Trophoblast cell (in vitro differentiated cells and primary cell): ENCODE measurements at regions not wholly inside any gene's neighbourhood (a gene's known extent, or its start where the extent isn't known, plus 50 kb on each side); places are given as distances from the start of the nearest gene placed in this dataset.

Experiments used
- DNase-seq, 2 donors: peaks; one replicate each; pipeline ENCODE4 v3.0.0-alpha.2; 2016
- H2AFZ ChIP-seq: 2 replicates; pipeline ENCODE4 v1.6.1; 2013; ENCODE audit warnings: low read length, moderate library complexity, mild to moderate bottlenecking; ENCODE audit not compliant: insufficient read depth, poor library complexity
- H2AK5ac ChIP-seq: 2 replicates; pipeline ENCODE4 v1.6.1; 2013; ENCODE audit warnings: mild to moderate bottlenecking, low read length
- H2BK120ac ChIP-seq: 2 replicates; pipeline ENCODE4 v1.6.1; 2013; ENCODE audit warnings: low read length, mild to moderate bottlenecking, moderate library complexity; ENCODE audit not compliant: insufficient read depth, poor library complexity
- H2BK12ac ChIP-seq: 2 replicates; pipeline ENCODE4 v1.6.1; 2013; ENCODE audit warnings: mild to moderate bottlenecking, low read length, moderate library complexity
- H2BK5ac ChIP-seq: 2 replicates; pipeline ENCODE4 v1.6.1; 2013; ENCODE audit warnings: low read length, low read depth, moderate library complexity, mild to moderate bottlenecking; ENCODE audit not compliant: poor library complexity
- H3K14ac ChIP-seq: 2 replicates; pipeline ENCODE4 v1.6.1; 2013; ENCODE audit warnings: mild to moderate bottlenecking, low read length
- H3K18ac ChIP-seq: 2 replicates; pipeline ENCODE4 v1.6.1; 2013; ENCODE audit warnings: mild to moderate bottlenecking, low read length
- H3K23ac ChIP-seq: 2 replicates; pipeline ENCODE4 v1.6.1; 2013; ENCODE audit warnings: low read length
- H3K27ac ChIP-seq: 2 replicates; pipeline ENCODE4 v1.5.1; 2013; ENCODE audit warnings: low read depth, mild to moderate bottlenecking, inconsistent platforms, low read length, moderate library complexity
- H3K27me3 ChIP-seq: 2 replicates; pipeline ENCODE4 v1.6.1; 2013; ENCODE audit warnings: inconsistent platforms, mild to moderate bottlenecking, low read length, moderate library complexity; ENCODE audit not compliant: insufficient read depth
- H3K36me3 ChIP-seq, 2 experiments: 1 replicate in 1 of 2; 2 replicates in 1 of 2; pipeline ENCODE4 v1.6.1; 2013; ENCODE audit warnings: low read length in 2 of 2, mild to moderate bottlenecking in 2 of 2, moderate library complexity in 1 of 2; ENCODE audit not compliant: insufficient read depth in 2 of 2, control insufficient read depth in 1 of 2
- H3K4ac ChIP-seq: 2 replicates; pipeline ENCODE4 v1.6.1; 2013; ENCODE audit warnings: low read depth, mild to moderate bottlenecking, low read length, moderate library complexity
- H3K4me1 ChIP-seq, 2 experiments: 1 replicate in 1 of 2; 2 replicates in 1 of 2; pipeline ENCODE4 v1.6.1; 2013; ENCODE audit warnings: low read length in 2 of 2, mild to moderate bottlenecking in 2 of 2, moderate library complexity in 1 of 2; ENCODE audit not compliant: insufficient read depth in 2 of 2, control insufficient read depth in 1 of 2
- H3K4me2 ChIP-seq: 2 replicates; pipeline ENCODE4 v1.6.1; 2013; ENCODE audit warnings: inconsistent platforms, mild to moderate bottlenecking, low read length, moderate library complexity
- H3K4me3 ChIP-seq: 2 replicates; pipeline ENCODE4 v1.5.1; 2013; ENCODE audit warnings: mild to moderate bottlenecking, low read depth, low read length, inconsistent platforms
- H3K79me1 ChIP-seq: one replicate; pipeline ENCODE4 v1.6.1; 2013; ENCODE audit warnings: low read length
- H3K79me2 ChIP-seq: 2 replicates; pipeline ENCODE4 v1.6.1; 2013; ENCODE audit warnings: low read length, mild to moderate bottlenecking; ENCODE audit not compliant: control insufficient read depth, insufficient read depth, poor library complexity
- H3K9ac ChIP-seq: 2 replicates; pipeline ENCODE4 v1.6.1; 2013; ENCODE audit warnings: mild to moderate bottlenecking, low read length
- H3K9me3 ChIP-seq: 2 replicates; pipeline ENCODE4 v1.6.1; 2013; ENCODE audit warnings: low read depth, mild to moderate bottlenecking, control low read depth, inconsistent platforms, low read length; ENCODE audit not compliant: insufficient read depth
- H4K12ac ChIP-seq: 2 replicates; pipeline ENCODE4 v1.6.1; 2013; ENCODE audit warnings: low read depth, mild to moderate bottlenecking, low read length, moderate library complexity
- H4K8ac ChIP-seq: 2 replicates; pipeline ENCODE4 v1.6.1; 2013; ENCODE audit warnings: low read depth, mild to moderate bottlenecking, low read length, moderate library complexity
- H4K91ac ChIP-seq: one replicate; pipeline ENCODE4 v1.6.1; 2013; ENCODE audit warnings: low read depth, mild to moderate bottlenecking, low read length, moderate library complexity
- WGBS: extraction: QIAGEN DNeasy Blood & Tissue Kit; methylation state at CpG from one replicate; pipeline ENCODE4 v1.1.7; 2013; ENCODE audit warnings: missing lambda C conversion rate; ENCODE audit not compliant: insufficient read length, insufficient coverage; ENCODE audit errors: extremely low coverage; 5-methylcytosine and 5-hydroxymethylcytosine counted together

DNA sequence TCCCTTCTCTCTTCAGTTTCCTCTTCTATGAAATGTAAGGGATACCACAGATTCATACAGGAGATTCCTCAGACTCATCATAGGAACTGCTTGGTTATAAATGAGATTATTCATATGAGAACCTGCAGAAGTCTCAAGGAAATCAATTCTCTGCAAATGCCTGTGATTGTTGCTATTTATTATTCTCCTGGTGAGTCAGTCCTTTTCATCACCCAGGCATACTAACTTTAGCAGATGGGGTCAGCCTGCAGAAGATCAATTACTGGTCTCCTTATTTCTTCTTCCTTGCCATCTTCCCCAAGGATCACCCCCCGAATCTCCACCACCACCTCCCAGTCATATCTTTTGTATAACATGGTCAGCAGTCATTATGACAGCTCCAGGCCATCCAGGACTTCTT is 53.8 kb upstream of the DCP1A start:
- H3K36me3 ChIP-seq, result no peaks in the 10 kb centered on the region
- no peak overlapping the region for H4K12ac ChIP-seq
- H2AK5ac ChIP-seq, result no peak overlapping the region
- no CpG with 5 or more reads among the region's 1 CpG for WGBS
- H3K18ac ChIP-seq, result no peak overlapping the region
- no peak overlapping the region for H2BK5ac ChIP-seq
- no peaks in the 10 kb centered on the region for H3K79me2 ChIP-seq
- H3K27ac ChIP-seq, result no peak overlapping the region
- no peak overlapping the region for H2BK12ac ChIP-seq
- H3K4me3 ChIP-seq, result no peak overlapping the region
- no peak overlapping the region for H2AFZ ChIP-seq
- H3K79me1 ChIP-seq, result no peaks in the 10 kb centered on the region
- H4K91ac ChIP-seq, result no peak overlapping the region
- no peak overlapping the region for H3K9ac ChIP-seq
- H3K9me3 ChIP-seq, result peaks cover 2% of the 10 kb centered on the region
- no peak overlapping the region for H3K4me2 ChIP-seq
- no peak overlapping the region for H4K8ac ChIP-seq
- H3K4me1 ChIP-seq, result no peaks in the 10 kb centered on the region
- no peak overlapping the region for H2BK120ac ChIP-seq
- H3K4ac ChIP-seq, result no peak overlapping the region
- H3K27me3 ChIP-seq, result no peaks in the 10 kb centered on the region
- H3K14ac ChIP-seq, result no peak overlapping the region
- H3K23ac ChIP-seq, result no peak overlapping the region
- DNase-seq, result no peak

DNA sequence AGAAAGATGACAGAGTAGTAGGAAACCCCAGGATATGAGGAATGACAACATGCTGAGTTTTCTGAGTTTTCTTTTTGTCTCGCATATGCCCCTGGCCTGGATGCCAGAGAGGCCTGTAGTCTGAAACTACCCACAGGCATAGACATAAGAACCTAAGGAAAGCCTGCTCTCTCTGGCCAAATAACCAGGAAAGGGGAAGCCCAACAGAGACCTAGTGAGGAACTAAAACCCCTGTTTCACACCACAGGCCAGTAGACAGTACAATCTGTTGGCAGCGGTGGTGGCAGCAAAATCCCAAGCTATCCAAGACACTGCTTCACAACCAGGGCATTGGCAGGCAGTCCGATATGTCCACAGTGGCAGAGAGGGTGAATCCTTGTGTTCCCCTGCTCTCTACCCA is 55.0 kb upstream of the DCP1A start:
- H3K14ac ChIP-seq, result no peak overlapping the region
- H3K36me3 ChIP-seq, result no peaks in the 10 kb centered on the region
- H2BK12ac ChIP-seq, result no peak overlapping the region
- no peak overlapping the region for H3K23ac ChIP-seq
- no peaks in the 10 kb centered on the region for H3K4me1 ChIP-seq
- no peak overlapping the region for H3K4ac ChIP-seq
- no peak overlapping the region for H4K8ac ChIP-seq
- H4K91ac ChIP-seq, result no peak overlapping the region
- H3K79me2 ChIP-seq, result no peaks in the 10 kb centered on the region
- no CpG with 5 or more reads among the region's 3 CpGs for WGBS
- no peak overlapping the region for H2BK5ac ChIP-seq
- H3K79me1 ChIP-seq, result no peaks in the 10 kb centered on the region
- no peak overlapping the region for H3K9ac ChIP-seq
- H3K27ac ChIP-seq, result no peak overlapping the region
- DNase-seq, result no peak
- H2AK5ac ChIP-seq, result no peak overlapping the region
- no peak overlapping the region for H3K4me3 ChIP-seq
- no peak overlapping the region for H4K12ac ChIP-seq
- H3K27me3 ChIP-seq, result no peaks in the 10 kb centered on the region
- H2AFZ ChIP-seq, result no peak overlapping the region
- no peak overlapping the region for H2BK120ac ChIP-seq
- no peak overlapping the region for H3K18ac ChIP-seq
- peaks cover 2% of the 10 kb centered on the region for H3K9me3 ChIP-seq
- H3K4me2 ChIP-seq, result no peak overlapping the region

DNA sequence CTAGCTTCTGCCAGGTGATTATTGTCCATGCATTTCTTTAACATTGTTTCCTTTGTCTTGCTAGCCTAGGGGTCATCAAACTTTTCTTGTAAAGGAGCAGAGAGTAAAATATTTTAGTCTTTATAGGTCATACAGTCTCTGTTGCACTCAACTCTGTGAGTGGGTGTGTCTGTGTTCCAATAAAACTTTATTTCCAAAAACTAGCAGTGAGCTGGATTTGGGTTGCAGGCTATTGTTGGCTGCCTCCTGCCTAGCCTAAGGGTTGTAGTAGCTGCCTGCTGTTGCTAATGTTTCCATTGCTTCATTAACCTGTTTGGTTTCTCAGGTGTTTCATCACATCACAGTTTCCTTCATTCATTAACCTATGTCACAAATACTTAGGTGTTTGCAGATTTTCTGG is 64.0 kb upstream of the DCP1A start:
- Histone ChIP-seq H3K4me1 (no peaks in the 10 kb centered on the region), H3K27ac (no peak overlapping the region), H3K36me3 (peaks cover 0 to 3% of the 10 kb centered on the region in 2 experiments), H3K79me1 (no peaks in the 10 kb centered on the region), H2BK120ac (no peak overlapping the region), H4K12ac (no peak overlapping the region), H3K4me2 (no peak overlapping the region), H3K23ac (no peak overlapping the region), H4K91ac (no peak overlapping the region), H3K9me3 (peaks cover 2% of the 10 kb centered on the region), H3K18ac (no peak overlapping the region), H3K4me3 (no peak overlapping the region), H2BK5ac (no peak overlapping the region), H3K4ac (no peak overlapping the region), H3K9ac (no peak overlapping the region), H2BK12ac (no peak overlapping the region), H4K8ac (no peak overlapping the region), H2AK5ac (no peak overlapping the region), H3K14ac (no peak overlapping the region), H3K79me2 (no peaks in the 10 kb centered on the region), H2AFZ (no peak overlapping the region), H3K27me3 (no peaks in the 10 kb centered on the region)
- peak in 1 of 2 donors; percentile 2 for DNase-seq

DNA sequence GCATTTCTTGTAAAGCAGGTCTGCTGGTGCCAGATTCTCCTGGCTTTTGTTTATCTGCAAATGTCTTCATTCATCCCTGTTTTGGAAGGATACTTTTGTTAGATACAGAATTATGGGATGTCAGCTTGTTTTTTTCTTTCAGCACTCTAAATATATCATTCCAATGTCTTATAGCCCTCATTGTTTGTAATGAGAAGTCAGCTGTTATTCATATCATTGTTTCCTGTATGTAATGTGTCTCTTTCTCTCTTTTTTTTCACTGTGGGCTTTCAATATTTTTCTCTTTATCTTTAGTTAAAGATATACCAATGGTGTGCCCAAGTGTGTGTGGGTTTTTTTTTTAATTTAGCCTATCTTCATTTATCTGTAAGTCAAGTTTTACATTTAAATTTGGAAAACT is 65.6 kb upstream of the DCP1A start:
- Histone ChIP-seq H3K14ac (no peak overlapping the region), H2BK12ac (no peak overlapping the region), H3K79me1 (no peaks in the 10 kb centered on the region), H3K4ac (no peak overlapping the region), H2BK5ac (no peak overlapping the region), H2BK120ac (no peak overlapping the region), H2AFZ (no peak overlapping the region), H4K8ac (no peak overlapping the region), H3K4me2 (no peak overlapping the region), H3K79me2 (no peaks in the 10 kb centered on the region), H3K27me3 (no peaks in the 10 kb centered on the region), H4K91ac (no peak overlapping the region), H3K36me3 (peaks cover 0 to 3% of the 10 kb centered on the region in 2 experiments), H3K27ac (no peak overlapping the region), H3K9ac (no peak overlapping the region), H3K9me3 (peaks cover 4% of the 10 kb centered on the region), H2AK5ac (no peak overlapping the region), H3K4me1 (no peaks in the 10 kb centered on the region), H3K23ac (no peak overlapping the region), H3K18ac (no peak overlapping the region), H4K12ac (no peak overlapping the region), H3K4me3 (no peak overlapping the region)
- DNase-seq, result no peak

DNA sequence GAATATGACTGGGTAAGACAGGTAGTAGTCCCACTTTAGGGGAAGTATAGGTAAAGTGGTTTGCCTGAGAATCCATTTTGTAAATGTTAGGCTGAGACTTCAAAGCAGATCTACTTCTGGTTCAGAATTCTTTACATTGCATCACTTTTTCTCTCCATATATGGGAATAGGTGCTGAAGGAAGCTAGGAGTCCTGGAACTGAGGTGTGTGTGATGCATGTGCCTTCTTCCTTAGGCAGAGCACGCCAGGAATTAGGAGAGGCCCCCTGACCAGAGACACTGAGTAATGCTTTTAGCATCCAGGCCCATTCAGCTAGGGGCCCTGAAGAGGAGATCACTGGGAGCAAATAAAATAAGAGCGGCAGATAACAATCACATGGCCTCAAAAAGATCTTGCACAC is 69.2 kb upstream of the DCP1A start:
- no peak overlapping the region for H3K23ac ChIP-seq
- H3K79me2 ChIP-seq, result no peaks in the 10 kb centered on the region
- H3K14ac ChIP-seq, result no peak overlapping the region
- no peak overlapping the region for H4K12ac ChIP-seq
- H2AFZ ChIP-seq, result no peak overlapping the region
- H3K9me3 ChIP-seq, result peaks cover 6% of the 10 kb centered on the region
- no peak for DNase-seq
- H3K18ac ChIP-seq, result no peak overlapping the region
- H3K4me2 ChIP-seq, result no peak overlapping the region
- no peaks in the 10 kb centered on the region for H3K79me1 ChIP-seq
- no peak overlapping the region for H4K91ac ChIP-seq
- H3K4me1 ChIP-seq, result no peaks in the 10 kb centered on the region
- no peak overlapping the region for H3K9ac ChIP-seq
- H2BK5ac ChIP-seq, result no peak overlapping the region
- WGBS, result no CpG with 5 or more reads among the region's 2 CpGs
- no peak overlapping the region for H4K8ac ChIP-seq
- H2AK5ac ChIP-seq, result no peak overlapping the region
- H3K27ac ChIP-seq, result peak overlapping the region; percentile 34
- no peak overlapping the region for H3K4ac ChIP-seq
- H2BK120ac ChIP-seq, result no peak overlapping the region
- no peaks in the 10 kb centered on the region for H3K27me3 ChIP-seq
- peaks cover 0 to 3% of the 10 kb centered on the region in 2 experiments for H3K36me3 ChIP-seq
- no peak overlapping the region for H2BK12ac ChIP-seq
- H3K4me3 ChIP-seq, result no peak overlapping the region
